ENCODE measurements at regions not wholly inside any gene's neighbourhood (a gene's known extent, or its start where the extent isn't known, plus 50 kb on each side); places are given as distances from the start of the nearest gene placed in this dataset.

DNA sequence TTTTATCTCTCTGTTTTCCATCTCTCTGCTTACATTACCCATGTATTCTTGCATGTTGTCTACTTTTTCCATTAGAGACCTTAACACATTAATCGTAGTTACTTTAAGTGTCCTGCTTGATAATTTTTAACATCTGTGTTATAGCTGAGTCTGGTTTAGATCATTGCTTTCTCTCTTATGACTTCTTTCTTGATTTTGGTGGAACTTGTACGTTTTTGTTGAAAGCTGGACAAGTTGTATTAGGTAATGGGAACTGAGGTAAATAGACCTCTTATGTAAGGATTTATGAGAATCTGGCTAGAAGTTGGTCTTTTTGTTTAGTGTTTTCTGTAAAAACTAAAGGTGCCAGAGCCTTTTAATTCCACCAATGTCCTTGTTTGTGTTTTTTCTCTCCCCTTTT lies 100.8 kb upstream of the LYZL2 start:
- DNase-seq = no peak
- TF ChIP-seq, protein P1, sequence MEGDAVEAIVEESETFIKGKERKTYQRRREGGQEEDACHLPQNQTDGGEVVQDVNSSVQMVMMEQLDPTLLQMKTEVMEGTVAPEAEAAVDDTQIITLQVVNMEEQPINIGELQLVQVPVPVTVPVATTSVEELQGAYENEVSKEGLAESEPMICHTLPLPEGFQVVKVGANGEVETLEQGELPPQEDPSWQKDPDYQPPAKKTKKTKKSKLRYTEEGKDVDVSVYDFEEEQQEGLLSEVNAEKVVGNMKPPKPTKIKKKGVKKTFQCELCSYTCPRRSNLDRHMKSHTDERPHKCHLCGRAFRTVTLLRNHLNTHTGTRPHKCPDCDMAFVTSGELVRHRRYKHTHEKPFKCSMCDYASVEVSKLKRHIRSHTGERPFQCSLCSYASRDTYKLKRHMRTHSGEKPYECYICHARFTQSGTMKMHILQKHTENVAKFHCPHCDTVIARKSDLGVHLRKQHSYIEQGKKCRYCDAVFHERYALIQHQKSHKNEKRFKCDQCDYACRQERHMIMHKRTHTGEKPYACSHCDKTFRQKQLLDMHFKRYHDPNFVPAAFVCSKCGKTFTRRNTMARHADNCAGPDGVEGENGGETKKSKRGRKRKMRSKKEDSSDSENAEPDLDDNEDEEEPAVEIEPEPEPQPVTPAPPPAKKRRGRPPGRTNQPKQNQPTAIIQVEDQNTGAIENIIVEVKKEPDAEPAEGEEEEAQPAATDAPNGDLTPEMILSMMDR (conservative IDR thresholded peaks at IDR 0.05) = no peak
- Mint-ChIP-seq H3K4me3 (no peak overlapping the region), H3K27ac (no peak overlapping the region), H3K27me3 (ENCODE audit: insufficient read depth) (peaks cover 3% of the 10 kb centered on the region), H3K4me1 (no peaks in the 10 kb centered on the region), H3K36me3 (ENCODE audit: low read depth) (no peaks in the 10 kb centered on the region), H3K9me3 (no peaks in the 10 kb centered on the region)
- H3K9ac ChIP-seq (ENCODE audit: extremely low read depth, low read length, poor library complexity, severe bottlenecking) = no peak overlapping the region
- H3K9me3 ChIP-seq (ENCODE audit: control insufficient read depth, low read length) = no peaks in the 10 kb centered on the region
- H3K36me3 ChIP-seq (ENCODE audit: control insufficient read depth, insufficient read depth, low read length) = no peaks in the 10 kb centered on the region
- no peak overlapping the region for H3K4me3 ChIP-seq (ENCODE audit: low read length)
- WGBS, 2 experiments (ENCODE audit: insufficient coverage in 1 of 2, insufficient read length in 1 of 2) = 95 to 100% methylated on average over 1 to 2 of the region's 2 CpGs
- H3K27ac ChIP-seq (ENCODE audit: low read depth, low read length) = no peak overlapping the region
- H3K27me3 ChIP-seq (ENCODE audit: control insufficient read depth, insufficient read depth, low read length, poor library complexity, severe bottlenecking) = no peaks in the 10 kb centered on the region
- H3K4me1 ChIP-seq (ENCODE audit: control insufficient read depth, insufficient read depth, low read length) = no peaks in the 10 kb centered on the region

DNA sequence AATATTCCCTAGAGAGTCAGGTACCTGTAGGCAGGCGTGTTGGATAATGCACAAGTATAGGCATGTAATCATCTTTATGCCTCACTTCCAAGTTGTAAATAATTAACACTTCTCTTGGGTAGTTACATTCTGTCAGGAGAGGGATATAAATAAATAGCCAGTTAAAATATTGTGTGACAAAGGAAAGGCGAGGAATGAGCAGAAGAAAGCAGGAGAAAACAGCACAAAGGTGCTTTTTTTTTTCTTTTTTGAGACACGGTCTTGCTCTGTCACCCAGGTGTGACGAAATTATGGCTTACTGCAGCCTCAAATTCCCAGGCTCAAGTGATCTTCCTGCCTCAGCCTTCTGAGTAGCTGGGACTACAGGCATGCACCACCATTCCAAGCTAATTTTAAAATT lies 99.2 kb upstream of the LYZL2 start:
- H3K27me3 Mint-ChIP-seq (ENCODE audit: insufficient read depth) = no peaks in the 10 kb centered on the region
- no peak for DNase-seq
- no peak overlapping the region for H3K4me3 ChIP-seq (ENCODE audit: low read length)
- no peak overlapping the region for H3K27ac Mint-ChIP-seq
- no peaks in the 10 kb centered on the region for H3K4me1 Mint-ChIP-seq
- H3K9me3 Mint-ChIP-seq = no peaks in the 10 kb centered on the region
- no peaks in the 10 kb centered on the region for H3K4me1 ChIP-seq (ENCODE audit: control insufficient read depth, insufficient read depth, low read length)
- TF ChIP-seq, protein P1 (conservative IDR thresholded peaks at IDR 0.05) = no peak
- 88 to 92% methylated on average over 2 to 4 of the region's 4 CpGs for WGBS, 2 experiments (ENCODE audit: insufficient coverage in 1 of 2, insufficient read length in 1 of 2)
- H3K27ac ChIP-seq (ENCODE audit: low read depth, low read length) = no peak overlapping the region
- no peaks in the 10 kb centered on the region for H3K36me3 ChIP-seq (ENCODE audit: control insufficient read depth, insufficient read depth, low read length)
- H3K36me3 Mint-ChIP-seq (ENCODE audit: low read depth) = no peaks in the 10 kb centered on the region
- H3K9ac ChIP-seq (ENCODE audit: extremely low read depth, low read length, poor library complexity, severe bottlenecking) = no peak overlapping the region
- no peaks in the 10 kb centered on the region for H3K27me3 ChIP-seq (ENCODE audit: control insufficient read depth, insufficient read depth, low read length, poor library complexity, severe bottlenecking)
- H3K4me3 Mint-ChIP-seq = no peak overlapping the region
- H3K9me3 ChIP-seq (ENCODE audit: control insufficient read depth, low read length) = no peaks in the 10 kb centered on the region

DNA sequence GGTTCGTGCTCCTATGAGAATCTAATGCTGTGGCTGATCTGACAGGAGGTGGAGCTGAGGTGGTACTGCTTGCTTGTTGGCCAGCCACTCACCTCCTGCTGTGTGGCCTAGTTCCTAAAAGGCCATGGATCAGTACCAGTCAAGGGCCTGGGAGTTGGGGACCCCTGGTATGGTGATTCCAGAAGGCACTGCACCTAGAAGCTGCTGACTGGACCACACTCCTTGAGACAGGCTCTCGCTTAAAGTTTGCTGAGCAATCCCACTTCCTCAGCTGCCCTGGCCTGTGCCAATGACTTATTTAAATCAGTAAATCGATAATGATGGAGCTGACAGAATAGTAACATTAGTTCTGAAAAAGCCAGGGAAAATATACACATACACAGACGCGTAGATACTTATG lies 98.6 kb upstream of the LYZL2 start:
- Histone ChIP-seq H3K27me3 (ENCODE audit: control insufficient read depth, insufficient read depth, low read length, poor library complexity, severe bottlenecking) (no peaks in the 10 kb centered on the region), H3K36me3 (ENCODE audit: control insufficient read depth, insufficient read depth, low read length) (no peaks in the 10 kb centered on the region), H3K9ac (ENCODE audit: extremely low read depth, low read length, poor library complexity, severe bottlenecking) (no peak overlapping the region), H3K4me3 (ENCODE audit: low read length) (no peak overlapping the region), H3K9me3 (ENCODE audit: control insufficient read depth, low read length) (no peaks in the 10 kb centered on the region), H3K27ac (ENCODE audit: low read depth, low read length) (no peak overlapping the region), H3K4me1 (ENCODE audit: control insufficient read depth, insufficient read depth, low read length) (no peaks in the 10 kb centered on the region)
- H3K4me1 Mint-ChIP-seq = no peaks in the 10 kb centered on the region
- no peaks in the 10 kb centered on the region for H3K36me3 Mint-ChIP-seq (ENCODE audit: low read depth)
- H3K4me3 Mint-ChIP-seq = no peak overlapping the region
- TF ChIP-seq, protein P1 (conservative IDR thresholded peaks at IDR 0.05) = no peak
- no peaks in the 10 kb centered on the region for H3K9me3 Mint-ChIP-seq
- no peaks in the 10 kb centered on the region for H3K27me3 Mint-ChIP-seq (ENCODE audit: insufficient read depth)
- DNase-seq = no peak
- WGBS, 2 experiments (ENCODE audit: insufficient coverage in 1 of 2, insufficient read length in 1 of 2) = 93 to 100% methylated on average over 1 to 3 of the region's 5 CpGs
- H3K27ac Mint-ChIP-seq = no peak overlapping the region

All from endodermal cell (in vitro differentiated cells).